ENCODE measurements at regions not wholly inside any gene's neighbourhood (a gene's known extent, or its start where the extent isn't known, plus 50 kb on each side); places are given as distances from the start of the nearest gene placed in this dataset.

GRCh38 chr4:72744103-72744725 is 175.2 kb upstream of the ADAMTS3 start:
- no peak for DNase-seq
- no peak overlapping the region for H3K4me3 Mint-ChIP-seq
- H3K36me3 Mint-ChIP-seq (ENCODE audit: low read depth): no peaks in the 10 kb centered on the region
- no peaks in the 10 kb centered on the region for H3K9me3 Mint-ChIP-seq
- no peak overlapping the region for H3K27ac Mint-ChIP-seq
- no peaks in the 10 kb centered on the region for H3K4me1 Mint-ChIP-seq (ENCODE audit: low read depth)
- TF ChIP-seq, protein P1, sequence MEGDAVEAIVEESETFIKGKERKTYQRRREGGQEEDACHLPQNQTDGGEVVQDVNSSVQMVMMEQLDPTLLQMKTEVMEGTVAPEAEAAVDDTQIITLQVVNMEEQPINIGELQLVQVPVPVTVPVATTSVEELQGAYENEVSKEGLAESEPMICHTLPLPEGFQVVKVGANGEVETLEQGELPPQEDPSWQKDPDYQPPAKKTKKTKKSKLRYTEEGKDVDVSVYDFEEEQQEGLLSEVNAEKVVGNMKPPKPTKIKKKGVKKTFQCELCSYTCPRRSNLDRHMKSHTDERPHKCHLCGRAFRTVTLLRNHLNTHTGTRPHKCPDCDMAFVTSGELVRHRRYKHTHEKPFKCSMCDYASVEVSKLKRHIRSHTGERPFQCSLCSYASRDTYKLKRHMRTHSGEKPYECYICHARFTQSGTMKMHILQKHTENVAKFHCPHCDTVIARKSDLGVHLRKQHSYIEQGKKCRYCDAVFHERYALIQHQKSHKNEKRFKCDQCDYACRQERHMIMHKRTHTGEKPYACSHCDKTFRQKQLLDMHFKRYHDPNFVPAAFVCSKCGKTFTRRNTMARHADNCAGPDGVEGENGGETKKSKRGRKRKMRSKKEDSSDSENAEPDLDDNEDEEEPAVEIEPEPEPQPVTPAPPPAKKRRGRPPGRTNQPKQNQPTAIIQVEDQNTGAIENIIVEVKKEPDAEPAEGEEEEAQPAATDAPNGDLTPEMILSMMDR (IDR thresholded peaks at IDR 0.05): no peak
- peaks cover 4% of the 10 kb centered on the region; the same call in 1 of the 2 replicates for H3K27me3 Mint-ChIP-seq (ENCODE audit: insufficient read depth)

GRCh38 chr4:72743078-72743477 is 174.1 kb upstream of the ADAMTS3 start:
- H3K4me1 Mint-ChIP-seq (ENCODE audit: low read depth): no peaks in the 10 kb centered on the region
- no peaks in the 10 kb centered on the region for H3K9me3 Mint-ChIP-seq
- H3K27me3 Mint-ChIP-seq (ENCODE audit: insufficient read depth): peaks cover 4% of the 10 kb centered on the region; the same call in 1 of the 2 replicates
- no peaks in the 10 kb centered on the region for H3K36me3 Mint-ChIP-seq (ENCODE audit: low read depth)
- TF ChIP-seq, protein P1 (IDR thresholded peaks at IDR 0.05): no peak
- no peak overlapping the region for H3K27ac Mint-ChIP-seq
- DNase-seq: no peak
- no peak overlapping the region for H3K4me3 Mint-ChIP-seq

DNA sequence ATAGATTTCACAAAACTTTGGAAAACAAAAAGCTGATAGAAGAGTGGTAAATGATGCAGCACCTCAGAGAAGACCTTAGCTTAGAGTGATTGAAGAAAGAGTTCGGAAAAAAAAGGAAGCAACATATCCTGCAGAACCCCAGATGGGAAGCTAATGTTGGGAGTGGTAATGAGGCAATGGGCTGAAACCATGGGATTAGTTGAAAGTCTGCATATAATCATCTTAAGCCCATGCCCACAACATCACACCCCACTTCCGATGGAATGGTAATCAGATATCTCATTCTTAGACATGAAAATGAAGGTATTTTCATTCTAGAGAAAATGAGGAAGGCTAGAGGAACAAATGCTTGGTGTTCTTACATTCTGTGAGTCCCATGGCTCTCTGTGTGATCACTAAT is 146.3 kb upstream of the ADAMTS3 start:
- Mint-ChIP-seq H3K9me3 (no peaks in the 10 kb centered on the region), H3K4me1 (ENCODE audit: low read depth) (no peaks in the 10 kb centered on the region), H3K36me3 (ENCODE audit: low read depth) (no peaks in the 10 kb centered on the region), H3K27ac (no peak overlapping the region), H3K27me3 (ENCODE audit: insufficient read depth) (peaks cover 4% of the 10 kb centered on the region; the same call in 1 of the 2 replicates), H3K4me3 (no peak overlapping the region)
- no peak for DNase-seq
- TF ChIP-seq, protein P1 (IDR thresholded peaks at IDR 0.05): no peak

DNA sequence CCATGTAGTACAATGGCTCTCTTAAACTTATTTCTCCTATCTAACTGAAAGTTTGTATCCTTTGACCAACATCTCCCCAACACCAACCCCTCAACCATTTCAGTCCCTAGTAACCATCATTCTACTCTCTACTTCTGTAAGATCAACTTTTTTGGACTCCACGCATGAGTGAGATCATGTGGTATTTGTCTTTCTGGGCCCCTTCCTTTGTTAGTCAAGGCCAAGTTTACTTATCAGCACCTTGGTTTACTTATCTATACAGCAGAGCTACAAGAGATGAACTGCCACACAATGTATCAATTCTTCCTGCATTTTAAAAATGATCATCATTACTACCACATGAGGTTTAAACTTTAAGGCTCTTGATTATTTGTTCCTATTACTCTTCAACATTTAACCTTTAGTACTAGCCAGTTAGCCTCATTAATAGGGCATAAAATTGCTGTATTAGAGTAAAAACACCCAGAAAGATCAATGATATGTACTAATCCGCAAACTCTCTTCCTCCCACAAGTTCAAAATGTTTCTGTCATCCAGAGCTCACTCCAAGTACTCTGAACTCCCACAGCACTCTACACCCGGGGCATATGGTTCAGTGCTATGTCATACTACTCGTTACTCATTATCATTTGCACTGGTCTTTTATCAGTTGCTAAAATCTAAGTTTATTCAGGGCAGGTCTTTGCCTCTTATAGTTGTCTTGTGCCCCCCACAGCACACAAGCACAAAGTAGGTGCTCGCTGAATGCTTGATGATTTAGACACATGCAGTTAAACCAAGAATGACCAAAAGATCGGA is 145.7 kb upstream of the ADAMTS3 start:
- Mint-ChIP-seq H3K36me3 (ENCODE audit: low read depth) (no peaks in the 10 kb centered on the region), H3K27me3 (ENCODE audit: insufficient read depth) (peaks cover 4% of the 10 kb centered on the region; the same call in 1 of the 2 replicates), H3K27ac (no peak overlapping the region), H3K4me1 (ENCODE audit: low read depth) (no peaks in the 10 kb centered on the region), H3K9me3 (no peaks in the 10 kb centered on the region), H3K4me3 (no peak overlapping the region)
- TF ChIP-seq, protein P1 (IDR thresholded peaks at IDR 0.05): no peak
- DNase-seq: no peak

- H3K4me3 Mint-ChIP-seq: no peak overlapping the region
- no peak for DNase-seq
- TF ChIP-seq, protein P1 (IDR thresholded peaks at IDR 0.05): no peak
- peaks cover 9% of the 10 kb centered on the region for H3K27me3 Mint-ChIP-seq (ENCODE audit: insufficient read depth)
- no peaks in the 10 kb centered on the region for H3K4me1 Mint-ChIP-seq (ENCODE audit: low read depth)
- no peak overlapping the region for H3K27ac Mint-ChIP-seq
- H3K36me3 Mint-ChIP-seq (ENCODE audit: low read depth): no peaks in the 10 kb centered on the region
- no peaks in the 10 kb centered on the region for H3K9me3 Mint-ChIP-seq
Observed at GRCh38 chr4:72712997-72713396, 144.0 kb upstream of the ADAMTS3 start.

All from HFFc6 (cell line).